ENCODE measurements at regions not wholly inside any gene's neighbourhood (a gene's known extent, or its start where the extent isn't known, plus 50 kb on each side); places are given as distances from the start of the nearest gene placed in this dataset.

DNA sequence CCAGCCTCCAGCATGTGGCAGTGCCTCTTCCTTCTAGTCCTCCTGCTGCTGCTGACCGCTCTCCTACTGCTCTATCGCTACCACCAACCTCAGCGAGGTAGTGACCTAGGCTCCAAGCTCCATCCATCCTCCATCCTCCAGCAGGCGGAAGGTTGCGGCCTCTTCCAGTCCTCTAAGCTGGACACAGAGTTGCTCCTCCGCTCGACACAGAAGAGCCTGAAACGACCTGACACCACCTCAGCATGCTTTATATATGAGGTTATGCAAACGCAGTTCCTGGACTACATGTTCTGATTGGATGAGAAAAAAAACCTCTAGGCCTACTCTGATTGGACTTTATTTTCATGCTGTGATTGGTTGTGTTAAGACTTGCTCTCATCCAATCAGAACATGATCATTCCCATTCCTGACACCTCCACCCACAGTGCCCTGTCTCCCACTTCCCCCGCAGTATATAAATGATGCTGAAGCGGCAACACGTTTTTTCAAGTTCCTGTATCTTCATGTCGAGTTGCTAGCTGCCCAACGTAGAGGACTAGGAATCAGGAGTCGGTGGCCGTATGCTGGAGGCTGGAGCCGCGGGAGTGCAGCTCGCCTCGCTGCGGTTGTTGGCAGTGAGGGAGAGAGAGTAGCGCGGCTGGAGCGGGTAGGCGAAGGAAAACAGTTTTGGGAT, 398.1 kb downstream of the KCNJ18 start:
- TF ChIP-seq CTCF (IDR thresholded peaks at IDR 0.05) (no peak), POLR2A (IDR thresholded peaks at IDR 0.05) (no peak)

Data from esophagus squamous epithelium (tissue), 4 donors.